ENCODE measurements at regions not wholly inside any gene's neighbourhood (a gene's known extent, or its start where the extent isn't known, plus 50 kb on each side); places are given as distances from the start of the nearest gene placed in this dataset.

DNA sequence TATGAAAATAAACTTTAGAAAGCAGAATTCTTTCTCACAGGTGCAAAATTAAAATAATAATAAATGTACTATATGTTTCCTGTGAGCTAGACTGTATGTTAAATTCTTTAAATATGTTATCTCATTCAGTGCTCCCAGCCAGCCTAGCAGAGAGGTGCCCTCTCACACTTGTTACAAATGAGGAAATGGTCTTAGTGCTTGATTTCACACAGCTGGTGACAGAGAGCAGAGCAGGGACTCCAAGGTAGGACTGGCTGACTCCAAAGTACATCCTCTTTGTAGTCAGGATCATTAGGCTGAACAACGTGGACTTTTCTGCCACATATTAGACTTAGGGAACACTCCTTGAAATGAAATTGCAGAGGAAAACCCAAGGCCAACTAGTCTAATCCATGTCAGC, 72.0 kb upstream of the HHIP start:
- FAIRE-seq = no peak

DNA sequence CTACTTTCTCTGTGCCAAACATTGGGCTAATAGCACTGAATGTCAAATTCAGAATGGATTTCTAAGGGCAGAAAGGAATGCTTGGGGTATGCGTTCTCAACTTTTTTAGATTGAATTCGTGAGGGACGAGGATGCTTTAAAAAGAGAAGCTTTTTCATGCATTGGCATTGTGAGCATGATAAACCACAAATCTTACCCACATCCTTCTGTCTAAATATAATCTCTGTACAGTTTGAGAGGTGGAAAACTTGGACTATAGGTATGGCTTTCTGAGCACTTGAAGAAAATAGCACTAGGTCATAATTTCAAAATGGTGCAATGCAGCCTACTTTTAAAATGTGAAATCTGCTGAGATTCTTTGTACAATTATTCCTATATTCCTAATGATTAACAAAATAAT, 71.4 kb upstream of the HHIP start:
- FAIRE-seq (no peak), DNase-seq (ENCODE audit: insufficient read length, low spot score) (no peak)
- TF ChIP-seq, protein P1, sequence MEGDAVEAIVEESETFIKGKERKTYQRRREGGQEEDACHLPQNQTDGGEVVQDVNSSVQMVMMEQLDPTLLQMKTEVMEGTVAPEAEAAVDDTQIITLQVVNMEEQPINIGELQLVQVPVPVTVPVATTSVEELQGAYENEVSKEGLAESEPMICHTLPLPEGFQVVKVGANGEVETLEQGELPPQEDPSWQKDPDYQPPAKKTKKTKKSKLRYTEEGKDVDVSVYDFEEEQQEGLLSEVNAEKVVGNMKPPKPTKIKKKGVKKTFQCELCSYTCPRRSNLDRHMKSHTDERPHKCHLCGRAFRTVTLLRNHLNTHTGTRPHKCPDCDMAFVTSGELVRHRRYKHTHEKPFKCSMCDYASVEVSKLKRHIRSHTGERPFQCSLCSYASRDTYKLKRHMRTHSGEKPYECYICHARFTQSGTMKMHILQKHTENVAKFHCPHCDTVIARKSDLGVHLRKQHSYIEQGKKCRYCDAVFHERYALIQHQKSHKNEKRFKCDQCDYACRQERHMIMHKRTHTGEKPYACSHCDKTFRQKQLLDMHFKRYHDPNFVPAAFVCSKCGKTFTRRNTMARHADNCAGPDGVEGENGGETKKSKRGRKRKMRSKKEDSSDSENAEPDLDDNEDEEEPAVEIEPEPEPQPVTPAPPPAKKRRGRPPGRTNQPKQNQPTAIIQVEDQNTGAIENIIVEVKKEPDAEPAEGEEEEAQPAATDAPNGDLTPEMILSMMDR (IDR thresholded peaks at IDR 0.05; ENCODE audit: insufficient read depth, missing control alignments) = no peak

More for the DNA sequence above, 72.0 kb upstream of the HHIP start:
- TF ChIP-seq, protein P1 (IDR thresholded peaks at IDR 0.05; ENCODE audit: insufficient read depth, missing control alignments) = no peak
- DNase-seq (ENCODE audit: insufficient read length, low spot score) = no peak

DNA sequence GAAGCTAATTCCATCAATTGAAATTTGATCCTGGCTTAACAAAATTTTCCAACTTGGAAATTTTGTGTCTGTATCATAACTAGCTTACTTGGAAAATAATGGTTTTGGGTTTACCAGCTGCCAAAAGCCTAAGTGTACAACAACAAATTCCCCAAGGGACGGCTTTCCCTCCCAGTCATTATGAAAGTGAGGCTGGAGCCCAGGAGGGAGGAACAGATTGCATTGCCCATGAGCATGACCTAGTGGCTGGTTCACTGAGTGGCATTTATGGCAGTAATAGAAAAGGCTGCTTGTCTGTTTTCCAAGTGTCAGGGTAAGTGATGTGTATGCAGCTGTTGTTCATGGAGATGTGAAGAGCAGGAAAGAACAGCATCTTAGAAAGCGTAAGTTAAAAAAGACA, 70.8 kb upstream of the HHIP start:
- DNase-seq (ENCODE audit: insufficient read length, low spot score) (no peak), FAIRE-seq (no peak)
- TF ChIP-seq, protein P1 (IDR thresholded peaks at IDR 0.05; ENCODE audit: insufficient read depth, missing control alignments) = peak; percentile 53

DNA sequence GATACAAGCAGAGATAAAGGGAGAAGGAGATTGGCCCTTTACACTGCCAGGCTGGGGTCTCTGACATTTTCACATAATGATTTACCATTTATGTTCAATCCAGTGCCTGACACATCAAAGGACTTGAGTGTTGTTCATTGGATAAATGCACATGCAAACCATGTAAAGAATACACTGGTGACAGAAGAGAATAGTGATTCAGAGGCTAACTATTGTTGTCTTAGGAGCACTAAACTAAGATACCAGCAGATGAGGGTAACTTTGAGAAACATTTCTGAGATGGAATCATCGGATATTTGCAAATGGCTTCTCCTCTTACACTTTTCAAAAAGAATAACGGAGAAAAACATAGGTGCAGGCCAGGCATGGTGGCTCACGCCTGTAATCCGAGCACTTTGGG, 67.3 kb upstream of the HHIP start:
- FAIRE-seq (no peak), DNase-seq (ENCODE audit: insufficient read length, low spot score) (no peak)
- TF ChIP-seq, protein P1 (IDR thresholded peaks at IDR 0.05; ENCODE audit: insufficient read depth, missing control alignments) = no peak

DNA sequence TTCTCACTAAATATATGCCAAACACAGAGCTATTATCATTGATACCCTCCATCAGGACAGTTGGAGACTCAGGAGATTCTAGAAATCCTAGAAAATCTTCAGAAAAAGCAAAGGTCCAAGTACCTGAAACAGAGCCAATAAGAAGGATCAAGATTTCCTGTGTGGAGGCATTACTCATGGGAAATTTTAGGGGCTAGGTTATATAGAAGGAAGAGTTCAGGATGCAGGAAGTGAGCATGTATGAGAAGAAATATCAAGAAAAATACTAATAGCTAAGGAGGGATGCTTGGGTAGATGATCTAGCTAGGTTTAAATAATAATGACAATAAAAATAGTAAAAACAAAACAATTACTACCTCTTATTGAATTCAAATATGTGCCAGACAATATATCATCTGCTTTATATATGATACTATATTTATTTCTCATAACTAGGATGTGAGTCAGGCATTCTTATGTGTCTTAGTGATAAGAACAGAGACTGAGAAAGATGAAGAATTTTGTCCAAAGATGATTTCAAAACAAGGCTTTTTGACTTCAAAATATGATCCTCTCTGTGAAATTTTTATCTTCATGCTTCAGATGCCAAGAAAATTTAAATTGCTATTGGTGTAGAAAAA, 66.4 kb upstream of the HHIP start:
- TF ChIP-seq, protein P1 (IDR thresholded peaks at IDR 0.05; ENCODE audit: insufficient read depth, missing control alignments) = no peak

DNA sequence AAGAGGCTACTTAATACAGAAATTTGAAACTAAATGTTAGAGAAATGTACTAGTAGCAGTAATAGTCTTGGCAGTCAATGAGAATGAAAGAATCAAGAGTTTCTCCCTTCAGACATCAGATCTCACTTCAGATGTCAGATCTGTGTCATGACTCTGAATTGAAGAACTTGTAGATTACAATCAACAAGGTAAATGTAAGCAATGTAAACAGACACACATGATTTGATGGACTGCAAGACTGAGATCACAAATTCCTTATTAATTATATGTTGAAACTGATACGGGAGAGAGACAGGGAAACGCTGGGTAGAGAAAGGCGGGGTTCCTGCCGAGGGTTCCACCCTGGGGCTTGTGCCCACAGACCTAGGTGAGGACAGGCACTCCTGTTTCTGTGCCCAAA, 65.5 kb upstream of the HHIP start:
- TF ChIP-seq, protein P1 (IDR thresholded peaks at IDR 0.05; ENCODE audit: insufficient read depth, missing control alignments) = no peak
- FAIRE-seq = no peak
- DNase-seq (ENCODE audit: insufficient read length, low spot score) = no peak

More for the DNA sequence above, 66.4 kb upstream of the HHIP start:
- DNase-seq (ENCODE audit: insufficient read length, low spot score) = no peak
- FAIRE-seq = no peak

DNA sequence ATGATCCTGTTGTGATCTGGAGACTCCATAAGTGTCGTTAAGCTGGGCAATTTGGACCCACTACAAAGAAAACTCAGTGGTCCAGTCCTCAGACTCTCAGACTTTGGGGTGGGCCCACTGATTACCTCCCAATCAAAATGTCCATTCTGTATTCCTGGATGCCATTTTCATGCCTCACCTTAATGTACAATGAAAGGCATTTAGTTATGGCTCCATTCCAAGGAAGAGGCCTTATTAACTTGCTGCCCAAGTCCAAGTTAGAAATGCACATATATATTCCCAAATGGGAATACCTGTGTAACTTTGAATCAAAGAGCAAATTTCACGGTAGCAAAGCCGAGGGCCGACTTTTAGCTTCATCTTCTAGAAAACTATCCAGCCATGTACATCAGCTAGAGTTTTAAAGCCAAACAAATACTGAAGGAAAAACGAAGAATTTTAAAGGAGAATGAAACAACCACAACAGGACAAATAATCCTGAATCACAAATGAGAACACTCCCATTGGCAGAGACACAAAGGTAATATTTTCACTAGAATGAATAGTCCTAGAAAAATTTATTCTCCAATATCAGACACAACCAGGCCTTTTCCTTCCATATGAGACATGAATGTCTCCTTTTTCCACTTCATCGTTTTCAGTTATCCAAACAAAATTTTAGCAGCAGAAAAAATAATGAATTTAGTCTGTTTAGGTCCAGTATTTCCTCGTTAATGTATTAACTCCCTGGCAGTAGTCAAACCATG, 63.7 kb upstream of the HHIP start:
- DNase-seq (ENCODE audit: insufficient read length, low spot score) (no peak), FAIRE-seq (no peak)
- TF ChIP-seq, protein P1 (IDR thresholded peaks at IDR 0.05; ENCODE audit: insufficient read depth, missing control alignments) = no peak
